Adrenal gland (tissue), 5 donors: ENCODE measurements at regions not wholly inside any gene's neighbourhood (a gene's known extent, or its start where the extent isn't known, plus 50 kb on each side); places are given as distances from the start of the nearest gene placed in this dataset.

Source experiments
- CTCF ChIP-seq, 6 experiments: fragments of 450-650 bp in 4 of 6; fragments of 200-600 bp in 2 of 6; sonication (generic) in 1 of 6; IDR thresholded peaks; 1 replicate in 5 of 6; 2 replicates in 1 of 6; pipeline versions ENCODE4 v1.5.1 to v1.8.0; 2016 to 2021; ENCODE audit warnings: antibody characterized with exemption in 6 of 6, mild to moderate bottlenecking in 2 of 6, moderate library complexity in 1 of 6
- POLR2A ChIP-seq, 2 donors: fragments of 450-650 bp; IDR thresholded peaks; one replicate each; pipeline ENCODE4 v1.6.1; 2017; ENCODE audit warnings: antibody characterized with exemption in 2 of 2, mild to moderate bottlenecking in 2 of 2, moderate library complexity in 1 of 2
- donor health status: DM: no; HTN: no; CAD: no.

GRCh38 chr1:117757668-117758067, 151.8 kb downstream of the TENT5C start:
- TF ChIP-seq POLR2A (IDR thresholded peaks at IDR 0.05): no peak
- no peak for TF ChIP-seq CTCF (IDR thresholded peaks at IDR 0.05)
